ENCODE measurements at regions not wholly inside any gene's neighbourhood (a gene's known extent, or its start where the extent isn't known, plus 50 kb on each side); places are given as distances from the start of the nearest gene placed in this dataset.

DNA sequence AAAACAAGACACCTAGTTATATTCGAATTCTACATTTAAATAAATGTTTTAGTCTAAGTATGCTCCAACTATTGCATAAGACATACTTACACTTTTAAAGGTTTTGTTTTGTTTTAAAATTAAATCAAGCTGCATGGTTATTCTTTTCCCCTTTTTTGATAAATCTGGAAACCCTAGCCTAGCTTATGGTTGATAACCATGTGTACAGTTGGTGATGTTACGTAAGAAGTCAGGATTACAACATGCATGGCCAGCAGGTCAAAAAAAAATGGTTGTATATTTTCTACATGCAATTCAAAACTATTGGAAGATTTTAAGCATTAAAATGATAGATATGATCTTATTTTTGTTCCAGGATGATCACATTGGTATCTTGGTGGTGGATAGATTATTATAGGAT, 1600.6 kb downstream of the PLA2G4A start:
- WGBS, 5 donors: 64 to 86% (median 76%) methylated on average over 2 of the region's 2 CpGs
- DNase-seq: no peak
- Histone ChIP-seq H3K4me3 (no peak overlapping the region), H3K27me3 (replicated peaks in 1 of 7) (no peaks in the 10 kb centered on the region), H3K4me1 (no peaks in the 10 kb centered on the region), H3K27ac (no peak overlapping the region), H3K36me3 (no peaks in the 10 kb centered on the region), H3K9me3 (no peaks in the 10 kb centered on the region)
- TF ChIP-seq, protein P1, sequence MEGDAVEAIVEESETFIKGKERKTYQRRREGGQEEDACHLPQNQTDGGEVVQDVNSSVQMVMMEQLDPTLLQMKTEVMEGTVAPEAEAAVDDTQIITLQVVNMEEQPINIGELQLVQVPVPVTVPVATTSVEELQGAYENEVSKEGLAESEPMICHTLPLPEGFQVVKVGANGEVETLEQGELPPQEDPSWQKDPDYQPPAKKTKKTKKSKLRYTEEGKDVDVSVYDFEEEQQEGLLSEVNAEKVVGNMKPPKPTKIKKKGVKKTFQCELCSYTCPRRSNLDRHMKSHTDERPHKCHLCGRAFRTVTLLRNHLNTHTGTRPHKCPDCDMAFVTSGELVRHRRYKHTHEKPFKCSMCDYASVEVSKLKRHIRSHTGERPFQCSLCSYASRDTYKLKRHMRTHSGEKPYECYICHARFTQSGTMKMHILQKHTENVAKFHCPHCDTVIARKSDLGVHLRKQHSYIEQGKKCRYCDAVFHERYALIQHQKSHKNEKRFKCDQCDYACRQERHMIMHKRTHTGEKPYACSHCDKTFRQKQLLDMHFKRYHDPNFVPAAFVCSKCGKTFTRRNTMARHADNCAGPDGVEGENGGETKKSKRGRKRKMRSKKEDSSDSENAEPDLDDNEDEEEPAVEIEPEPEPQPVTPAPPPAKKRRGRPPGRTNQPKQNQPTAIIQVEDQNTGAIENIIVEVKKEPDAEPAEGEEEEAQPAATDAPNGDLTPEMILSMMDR (IDR thresholded peaks at IDR 0.05 in 8 of 11, conservative IDR thresholded peaks at IDR 0.05 in 3 of 11): no peak
- TF ChIP-seq POLR2A (IDR thresholded peaks at IDR 0.05): no peak
- TF ChIP-seq POLR2AphosphoS5 (IDR thresholded peaks at IDR 0.05): no peak
- intact Hi-C loops (cut with DNase I; ENCODE audit: low total_unique reads): no loop called here

DNA sequence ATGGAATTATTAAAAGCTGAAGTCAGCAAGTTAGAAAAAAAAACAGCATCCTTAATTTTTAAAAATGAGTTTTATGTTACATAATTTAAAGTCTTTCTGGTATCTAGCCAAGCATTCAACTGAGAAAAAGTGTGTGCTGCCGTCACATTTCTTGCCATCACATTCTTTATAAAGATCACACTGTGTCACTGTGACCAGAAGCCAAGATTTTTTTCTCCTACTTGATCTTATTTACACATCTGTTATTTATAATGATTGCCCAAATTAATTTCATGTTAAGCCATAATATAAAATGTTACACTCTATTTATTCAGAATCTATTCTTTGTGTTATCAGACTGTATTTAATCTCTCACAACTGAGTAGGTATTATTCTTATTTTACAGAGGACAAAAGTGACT, 1603.7 kb downstream of the PLA2G4A start:
- no peaks in the 10 kb centered on the region for H3K4me1 ChIP-seq
- intact Hi-C loops (cut with DNase I; ENCODE audit: low total_unique reads): no loop called here
- DNase-seq: no peak
- TF ChIP-seq POLR2AphosphoS5 (IDR thresholded peaks at IDR 0.05) (no peak), POLR2A (IDR thresholded peaks at IDR 0.05) (no peak)
- TF ChIP-seq, protein P1 (IDR thresholded peaks at IDR 0.05 in 8 of 11, conservative IDR thresholded peaks at IDR 0.05 in 3 of 11): no peak
- no peaks in the 10 kb centered on the region for H3K36me3 ChIP-seq
- no peaks in the 10 kb centered on the region for H3K27me3 ChIP-seq (replicated peaks in 1 of 7)
- no peak overlapping the region for H3K4me3 ChIP-seq
- no peak overlapping the region for H3K27ac ChIP-seq
- no peaks in the 10 kb centered on the region for H3K9me3 ChIP-seq
- WGBS, 5 donors: 58 to 92% (median 77%) methylated on average over 1 of the region's 1 CpG

DNA sequence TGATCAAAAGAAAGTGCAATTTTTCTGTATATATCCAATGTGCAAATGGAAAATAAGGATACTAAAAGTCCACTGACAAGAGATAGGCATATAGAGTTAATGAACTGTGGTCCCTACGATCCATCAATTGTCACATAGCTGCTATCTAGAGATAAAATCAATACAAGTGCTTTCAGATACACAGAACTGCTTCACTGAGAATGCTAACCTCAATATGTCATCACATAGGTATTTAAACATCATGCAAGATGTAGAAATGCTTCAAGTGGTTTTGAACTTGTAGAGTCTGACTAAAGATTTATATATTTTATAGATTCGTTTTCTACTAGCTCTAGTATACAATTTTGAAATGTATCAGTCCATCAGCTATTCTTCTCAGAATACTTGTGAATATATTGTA, 1604.7 kb downstream of the PLA2G4A start:
- H3K9me3 ChIP-seq: no peaks in the 10 kb centered on the region
- intact Hi-C loops (cut with DNase I; ENCODE audit: low total_unique reads): no loop called here
- no peaks in the 10 kb centered on the region for H3K4me1 ChIP-seq
- no peak for TF ChIP-seq POLR2A (IDR thresholded peaks at IDR 0.05)
- no peak for TF ChIP-seq POLR2AphosphoS5 (IDR thresholded peaks at IDR 0.05)
- TF ChIP-seq, protein P1 (IDR thresholded peaks at IDR 0.05 in 8 of 11, conservative IDR thresholded peaks at IDR 0.05 in 3 of 11): no peak
- H3K4me3 ChIP-seq: no peak overlapping the region
- no peaks in the 10 kb centered on the region for H3K36me3 ChIP-seq
- 65 to 86% (median 69%) methylated on average over 2 of the region's 2 CpGs for WGBS, 5 donors
- H3K27ac ChIP-seq: no peak overlapping the region
- no peaks in the 10 kb centered on the region for H3K27me3 ChIP-seq (replicated peaks in 1 of 7)
- no peak for DNase-seq

DNA sequence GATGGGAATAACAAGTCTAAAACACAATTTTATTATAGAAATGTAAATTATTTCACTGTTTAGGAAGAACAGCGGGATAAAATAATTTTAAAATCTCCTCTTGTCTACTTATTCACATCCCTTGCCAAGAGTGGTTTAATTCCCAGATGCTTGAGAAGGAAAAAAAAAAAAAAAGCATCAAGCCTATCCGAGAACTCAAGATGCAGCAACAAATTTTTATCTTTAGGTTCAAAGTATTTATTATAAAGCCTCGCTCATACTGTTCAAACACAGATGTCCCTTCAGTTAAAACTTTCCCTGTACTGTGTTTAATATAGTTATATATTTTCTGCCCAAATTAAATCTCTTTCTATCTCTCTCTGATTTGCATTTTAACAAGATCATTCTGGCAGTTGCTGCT, 1615.8 kb downstream of the PLA2G4A start:
- 55 to 71% (median 59%) methylated on average over 3 of the region's 3 CpGs for WGBS, 5 donors
- intact Hi-C loops (cut with DNase I; ENCODE audit: low total_unique reads): no loop called here
- no peak overlapping the region for H3K27ac ChIP-seq
- H3K36me3 ChIP-seq: no peaks in the 10 kb centered on the region
- no peaks in the 10 kb centered on the region for H3K4me1 ChIP-seq
- DNase-seq: no peak
- H3K27me3 ChIP-seq (replicated peaks in 1 of 7): no peaks in the 10 kb centered on the region
- H3K4me3 ChIP-seq: no peak overlapping the region
- H3K9me3 ChIP-seq: no peaks in the 10 kb centered on the region
- TF ChIP-seq, protein P1 (IDR thresholded peaks at IDR 0.05 in 8 of 11, conservative IDR thresholded peaks at IDR 0.05 in 3 of 11): no peak
- TF ChIP-seq POLR2AphosphoS5 (IDR thresholded peaks at IDR 0.05) (no peak), POLR2A (IDR thresholded peaks at IDR 0.05) (no peak)
